Activated T-cell treated with anti-CD3 and anti-CD28 coated beads for 48 hours (primary cell): ENCODE measurements at regions not wholly inside any gene's neighbourhood (a gene's known extent, or its start where the extent isn't known, plus 50 kb on each side); places are given as distances from the start of the nearest gene placed in this dataset.
A peak's percentile ranks its signal among the peaks of the same experiment; 100 is the strongest.

ENCODE experiments used
- DNase-seq: peaks from one replicate; pipeline ENCODE4 v3.0.0-alpha.2; 2020; ENCODE audit warnings: low read depth

DNA sequence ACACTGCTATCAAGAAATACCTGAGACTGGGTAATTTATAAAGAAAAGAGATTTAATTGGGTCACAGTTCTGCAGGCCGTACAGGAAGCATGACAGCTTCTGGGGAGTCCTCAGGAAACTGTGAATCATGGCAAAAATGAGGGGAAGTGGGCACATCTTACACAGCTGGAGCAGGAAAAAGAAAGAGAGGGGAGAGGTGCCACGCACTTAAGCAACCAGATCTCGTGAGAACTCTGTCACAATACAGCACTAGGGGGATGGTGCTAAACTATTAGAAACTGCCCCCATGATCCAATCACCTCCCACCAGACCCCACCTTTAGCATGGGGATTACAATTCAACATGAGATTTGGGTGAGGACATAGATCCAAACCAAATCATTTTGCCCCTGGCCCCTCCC lies 105.5 kb upstream of the CPLX2 start:
- no peak for DNase-seq

- no peak for DNase-seq
Measured at GRCh38 chr5:175766963-175767362, 104.4 kb upstream of the CPLX2 start.

GRCh38 chr5:175772747-175773533 lies 98.4 kb upstream of the CPLX2 start:
- DNase-seq = no peak

DNA sequence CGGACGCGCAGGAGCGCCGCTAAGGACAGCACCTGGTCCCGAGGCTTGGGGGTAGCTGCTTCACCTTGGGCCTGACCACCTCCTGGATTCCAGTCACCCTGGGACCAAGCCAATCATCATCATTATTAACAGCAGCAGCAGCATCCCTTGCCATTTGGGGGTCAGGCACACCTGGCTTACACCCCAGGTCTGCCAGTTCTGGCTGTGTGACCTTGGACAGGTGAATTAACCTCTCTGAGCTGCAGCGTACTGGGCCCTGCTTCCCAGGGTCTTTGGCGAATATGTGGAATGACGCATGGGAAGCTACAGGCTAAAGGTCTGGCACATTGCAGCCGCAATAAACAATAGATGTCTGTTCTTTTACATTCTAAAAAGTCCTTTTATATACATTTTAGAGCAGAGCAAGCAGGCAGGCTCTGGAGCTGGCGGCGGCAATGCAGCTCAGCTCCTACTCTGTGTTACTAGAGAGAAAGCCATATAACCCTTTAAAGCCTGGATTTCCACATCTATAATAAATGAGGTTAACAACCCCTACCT lies 97.8 kb upstream of the CPLX2 start:
- no peak for DNase-seq

DNA sequence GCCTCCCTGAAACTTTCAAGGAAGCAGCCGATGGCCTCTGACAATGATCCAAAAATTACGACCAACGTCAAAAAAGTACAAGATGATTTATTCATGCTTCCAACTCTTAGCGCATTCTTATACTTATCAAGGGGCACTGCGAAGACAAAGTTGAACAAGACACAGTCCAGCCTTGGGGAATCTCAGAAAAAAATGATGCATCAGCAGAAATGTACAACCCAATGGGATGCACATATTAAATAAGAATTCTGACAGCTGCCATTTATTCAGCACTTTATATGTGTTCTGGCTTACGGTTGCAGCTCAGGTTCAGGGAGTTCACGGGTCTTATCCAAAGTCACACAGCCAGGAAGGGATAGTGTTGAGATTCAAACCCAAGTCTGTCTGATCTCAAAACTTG lies 96.0 kb upstream of the CPLX2 start:
- DNase-seq = no peak

DNA sequence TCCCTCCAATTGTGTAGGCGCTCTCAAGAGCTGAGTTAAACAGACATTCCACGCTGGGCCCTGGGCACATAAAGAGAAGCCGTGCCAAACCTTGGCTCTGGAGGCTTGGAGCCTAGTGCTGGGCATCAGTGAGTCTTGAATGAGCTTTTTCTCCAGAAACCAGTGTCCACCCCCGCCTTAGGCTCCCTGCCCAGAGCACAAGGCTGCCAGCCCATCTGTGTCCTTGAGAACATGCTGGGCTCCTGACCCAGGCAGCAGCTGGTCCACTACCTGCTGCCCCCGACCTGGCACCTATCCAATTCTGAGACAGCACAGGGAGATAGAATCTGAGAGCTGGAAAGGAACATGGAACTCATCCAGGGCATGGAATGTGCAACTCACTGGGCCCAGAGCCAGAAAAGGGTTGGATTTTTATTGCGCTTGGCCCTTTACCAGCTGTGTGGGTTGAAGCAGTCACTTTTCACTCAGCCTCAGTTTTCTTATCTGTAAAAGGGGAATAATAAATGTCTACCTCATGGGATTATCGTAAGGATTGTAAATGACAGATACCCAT lies 92.4 kb upstream of the CPLX2 start:
- DNase-seq = no peak

- DNase-seq = no peak
Measured at GRCh38 chr5:175783739-175784138, 87.6 kb upstream of the CPLX2 start.

- DNase-seq = no peak
Measured at GRCh38 chr5:175784230-175784629, 87.1 kb upstream of the CPLX2 start.

DNA sequence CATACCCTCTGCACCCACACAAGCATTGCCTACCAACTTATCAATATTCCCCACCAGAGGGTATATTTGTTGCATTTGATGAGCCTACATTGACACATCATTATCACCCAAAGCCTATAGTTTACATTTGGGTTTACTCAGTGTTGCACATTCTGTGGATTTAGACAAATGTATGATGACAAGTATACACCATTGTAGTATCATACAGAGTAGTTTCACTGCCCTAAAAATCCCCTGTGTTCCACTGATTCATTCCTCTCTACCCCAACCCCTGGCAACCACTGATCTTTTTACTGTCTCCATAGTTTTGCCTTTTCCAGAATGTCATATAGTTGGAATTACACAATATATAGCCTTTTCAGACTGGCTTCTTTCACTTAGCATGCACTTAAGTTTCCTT lies 85.7 kb upstream of the CPLX2 start:
- DNase-seq = no peak

- no peak for DNase-seq
Measured at GRCh38 chr5:175788155-175788787, 83.1 kb upstream of the CPLX2 start.

GRCh38 chr5:175789670-175790069 lies 81.7 kb upstream of the CPLX2 start:
- DNase-seq = no peak

DNA sequence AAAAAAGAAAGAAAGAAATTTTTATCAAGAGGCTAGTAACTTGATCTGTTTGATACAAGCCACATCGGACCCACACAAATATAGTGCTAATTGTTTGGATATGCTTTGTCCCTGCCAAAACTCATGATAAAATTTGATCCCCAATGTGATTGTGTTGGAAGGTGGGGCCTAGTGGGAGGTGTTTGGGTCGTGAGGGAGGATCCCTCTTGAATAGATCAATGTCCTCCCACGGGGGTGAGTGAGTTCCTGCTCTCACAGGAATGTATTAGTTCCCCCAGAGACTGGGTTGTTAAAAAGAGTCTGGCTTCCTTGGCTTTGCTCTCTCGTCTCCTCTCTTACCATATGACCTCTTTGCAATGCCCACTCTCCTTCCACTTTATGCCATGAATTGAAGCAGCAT lies 80.6 kb upstream of the CPLX2 start:
- no peak for DNase-seq

GRCh38 chr5:175795959-175796358 lies 75.4 kb upstream of the CPLX2 start:
- no peak for DNase-seq

- peak; percentile 77 for DNase-seq
Measured at GRCh38 chr5:175796536-175797499, 74.6 kb upstream of the CPLX2 start.

DNA sequence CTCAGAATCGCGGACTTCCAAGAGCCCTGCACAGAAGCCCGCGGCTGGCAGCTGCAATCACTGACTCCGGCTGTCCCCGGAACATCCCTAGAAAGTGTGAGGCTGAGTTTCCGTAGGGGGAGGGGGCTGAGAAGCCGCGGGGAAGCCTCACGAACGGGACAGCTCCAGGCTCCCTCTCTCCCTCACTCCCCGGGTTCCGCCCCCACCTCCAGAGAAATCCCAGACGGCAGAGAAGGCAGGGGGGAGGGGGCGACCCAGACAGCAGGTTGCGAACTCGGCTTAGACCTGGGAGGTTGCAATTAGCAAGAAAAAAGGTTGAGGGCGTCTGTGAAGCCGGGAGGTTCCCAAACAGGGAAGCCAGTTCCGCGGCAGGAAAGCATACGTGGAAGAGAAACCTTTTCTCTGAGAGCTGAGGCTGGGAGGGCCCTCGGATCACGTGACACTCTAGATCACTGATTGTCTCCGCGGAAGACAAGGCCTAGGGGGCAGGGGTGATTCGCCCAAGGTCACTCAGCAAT lies 73.8 kb upstream of the CPLX2 start:
- no peak for DNase-seq

- no peak for DNase-seq
Measured at GRCh38 chr5:175798626-175799025, 72.8 kb upstream of the CPLX2 start.

- no peak for DNase-seq
Measured at GRCh38 chr5:175800656-175801081, 70.7 kb upstream of the CPLX2 start.

DNA sequence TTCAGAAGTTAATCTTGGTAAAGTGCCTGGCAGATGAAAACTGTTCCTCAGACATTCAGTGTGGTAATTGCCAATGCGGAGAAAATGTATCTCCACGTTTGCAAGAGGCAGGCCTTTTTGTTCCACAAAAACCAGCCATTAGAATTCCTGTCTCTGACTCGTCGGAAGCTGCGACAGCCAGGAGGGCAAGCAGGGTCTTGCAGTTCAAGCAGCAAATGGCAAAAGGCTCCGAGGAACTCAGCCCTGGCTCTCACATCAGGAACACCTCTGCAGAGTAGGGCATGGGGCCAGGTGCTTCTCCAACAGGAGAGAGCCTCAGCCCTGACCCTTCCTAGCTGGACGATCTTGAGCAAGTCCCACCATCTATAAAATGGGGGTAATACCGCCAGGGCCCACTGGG lies 69.0 kb upstream of the CPLX2 start:
- DNase-seq = no peak

DNA sequence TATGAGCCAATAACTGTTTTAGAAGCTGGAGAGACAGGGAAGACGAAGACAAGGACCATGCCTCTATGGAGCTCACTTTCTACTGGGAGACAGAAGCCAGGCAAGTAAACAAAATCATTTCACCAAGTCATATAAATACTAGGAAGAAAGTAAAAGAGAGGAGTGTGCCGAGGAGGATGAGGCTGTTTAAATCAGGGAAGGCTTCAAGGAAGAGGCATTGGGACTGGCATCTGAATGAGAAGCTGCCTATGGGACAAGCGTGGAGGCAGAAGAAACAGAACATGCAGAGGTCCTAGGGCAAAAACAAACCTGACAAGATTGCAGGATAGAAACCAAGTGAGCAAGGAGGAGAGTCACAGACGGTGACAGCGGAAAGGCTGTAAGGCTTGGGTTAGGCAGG lies 68.1 kb upstream of the CPLX2 start:
- no peak for DNase-seq

GRCh38 chr5:175803736-175804454 lies 67.5 kb upstream of the CPLX2 start:
- no peak for DNase-seq
